ENCODE measurements at regions not wholly inside any gene's neighbourhood (a gene's known extent, or its start where the extent isn't known, plus 50 kb on each side); places are given as distances from the start of the nearest gene placed in this dataset.
"Not testable (repeated sequence)": the region's sequence is repeated elsewhere in the genome, so short reads cannot be mapped to it uniquely, and the experiment has no call there.

- no peak for DNase-seq
Measured at GRCh38 chr1:104488296-104489015, 738.8 kb downstream of the AMY1C start.

DNA sequence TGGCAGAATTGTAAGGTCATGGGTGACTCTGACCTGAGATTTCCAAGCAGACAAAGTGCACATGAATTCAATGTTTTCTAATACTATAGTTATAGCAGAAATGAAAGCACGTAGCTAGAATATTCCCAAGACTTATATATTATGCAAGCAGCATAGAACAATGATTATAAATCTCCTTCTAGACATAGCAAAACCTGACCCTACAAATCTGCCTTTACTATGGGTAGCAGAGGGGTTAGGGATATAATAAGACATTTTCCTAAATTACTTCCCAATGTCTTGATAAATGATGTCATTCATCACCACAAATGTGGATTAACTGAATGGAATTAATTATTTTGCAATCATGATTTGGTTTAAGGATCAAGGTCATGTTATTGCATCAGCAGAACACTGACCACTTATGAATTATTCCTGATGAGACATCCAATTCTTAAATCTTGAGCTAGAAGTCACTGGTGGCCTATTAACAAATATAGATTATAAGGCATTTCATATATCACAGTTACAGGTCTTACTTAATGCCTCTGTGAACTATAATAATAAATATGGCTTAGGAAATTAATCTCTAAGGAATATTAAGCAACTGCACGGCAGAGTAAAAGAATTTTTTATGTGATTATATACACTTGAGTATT lies 776.6 kb downstream of the AMY1C start:
- DNase-seq, result no peak

- DNase-seq, result no peak
Measured at GRCh38 chr1:104531990-104532389, 782.3 kb downstream of the AMY1C start.

DNA sequence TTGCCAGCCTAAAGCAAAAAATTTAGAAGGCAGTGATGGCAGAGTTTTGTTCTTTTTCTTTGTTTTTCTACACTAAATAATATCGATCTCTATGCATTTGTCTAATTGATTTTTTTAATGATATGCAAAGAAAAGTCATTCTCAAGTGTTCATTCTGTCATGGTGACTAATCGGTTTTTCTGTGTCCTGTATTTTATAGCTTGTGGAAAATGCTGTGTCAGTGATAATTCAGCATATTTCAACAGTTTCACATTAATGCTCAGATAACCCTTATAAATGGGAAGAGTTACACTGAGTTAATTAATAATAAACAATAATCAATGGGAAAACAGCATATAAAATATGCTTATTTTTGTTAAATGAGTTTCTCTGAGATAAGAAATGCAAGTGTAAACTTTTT lies 824.9 kb downstream of the AMY1C start:
- DNase-seq, result no peak

DNA sequence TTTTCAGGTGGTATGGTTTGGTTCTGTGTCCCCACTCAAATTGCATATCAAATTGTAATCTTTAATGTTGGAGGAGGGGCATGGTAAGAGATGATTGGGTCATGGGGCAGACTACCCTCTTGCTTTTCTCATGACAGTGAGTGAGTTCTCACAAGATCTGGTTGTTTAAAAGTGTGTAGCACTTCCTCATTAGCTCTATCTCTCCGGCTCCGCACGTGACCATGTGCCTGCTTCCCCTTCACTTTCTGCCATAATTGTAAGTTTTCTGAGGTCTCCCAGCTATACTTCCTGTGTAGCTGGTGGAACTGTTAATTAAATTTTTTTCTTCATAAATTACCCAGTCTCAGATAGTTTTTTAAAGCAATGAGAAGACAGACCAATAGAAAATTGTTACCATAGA lies 843.2 kb downstream of the AMY1C start:
- DNase-seq, result no peak

- DNase-seq, result no peak
Measured at GRCh38 chr1:104593413-104594187, 843.9 kb downstream of the AMY1C start.

DNA sequence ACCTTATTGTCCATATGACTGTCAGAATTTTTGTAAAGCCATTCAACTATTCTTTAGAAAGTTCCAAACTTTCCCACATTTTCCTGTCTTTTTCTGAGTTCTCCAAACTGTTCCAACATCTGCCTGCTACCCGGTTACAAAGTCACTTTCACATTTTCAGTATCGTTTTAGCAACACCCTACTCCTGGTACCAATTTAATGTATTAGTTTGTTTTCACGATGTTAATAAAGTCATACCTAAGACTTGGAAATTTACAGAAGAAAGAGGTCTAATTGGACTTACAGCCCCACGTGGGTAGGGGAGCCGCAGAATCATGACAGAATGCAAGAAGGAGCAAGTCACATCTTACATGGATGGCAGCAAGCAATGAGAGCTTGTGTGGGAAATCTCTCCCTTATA lies 867.8 kb downstream of the AMY1C start:
- DNase-seq, result no peak

GRCh38 chr1:104621221-104621620 lies 871.5 kb downstream of the AMY1C start:
- no peak for DNase-seq

- no peak for DNase-seq
Measured at GRCh38 chr1:104624538-104624937, 874.8 kb downstream of the AMY1C start.

- DNase-seq, result no peak
Measured at GRCh38 chr1:104629589-104629988, 879.9 kb downstream of the AMY1C start.

- no peak for DNase-seq
Measured at GRCh38 chr1:104630567-104631149, 881.0 kb downstream of the AMY1C start.

DNA sequence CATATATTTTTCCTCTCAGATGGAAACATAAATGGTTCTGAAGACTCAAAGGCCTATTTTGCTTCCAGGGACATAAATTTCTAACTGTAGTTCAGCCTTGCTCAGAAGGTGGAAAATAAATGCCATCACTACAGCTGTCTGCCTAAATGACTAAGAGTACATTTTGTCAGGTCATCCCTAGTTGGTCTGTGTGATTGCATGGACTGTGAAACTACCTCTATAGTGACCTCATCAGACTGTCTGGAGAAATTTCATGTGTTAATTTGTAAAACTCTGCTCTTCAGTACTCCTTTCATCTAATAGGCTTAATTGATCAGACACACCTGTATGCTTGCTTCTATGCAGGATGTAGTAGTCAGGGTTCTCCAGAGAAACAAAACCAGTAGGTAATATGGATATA lies 886.9 kb downstream of the AMY1C start:
- DNase-seq, result no peak

GRCh38 chr1:104646233-104646632 lies 896.5 kb downstream of the AMY1C start:
- DNase-seq, result no peak

GRCh38 chr1:104648269-104648691 lies 898.6 kb downstream of the AMY1C start:
- DNase-seq, result peak; percentile 2

DNA sequence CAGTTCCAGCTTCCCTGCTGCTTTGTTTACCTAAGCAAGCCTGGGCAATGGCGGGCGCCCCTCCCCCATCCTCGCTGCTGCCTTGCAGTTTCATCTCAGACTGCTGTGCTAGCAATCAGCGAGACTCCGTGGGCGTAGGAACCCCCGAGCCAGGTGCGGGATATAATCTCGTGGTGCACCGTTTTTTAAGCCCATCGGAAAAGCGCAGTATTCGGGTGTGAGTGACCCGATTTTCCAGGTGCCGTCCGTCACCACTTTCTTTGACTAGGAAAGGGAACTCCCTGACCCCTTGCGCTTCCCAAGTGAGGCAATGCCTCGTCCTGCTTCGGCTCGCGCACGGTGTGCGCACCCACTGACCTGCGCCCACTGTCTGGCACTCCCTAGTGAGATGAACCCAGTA lies 914.7 kb downstream of the AMY1C start:
- DNase-seq, result not testable (repeated sequence)

DNA sequence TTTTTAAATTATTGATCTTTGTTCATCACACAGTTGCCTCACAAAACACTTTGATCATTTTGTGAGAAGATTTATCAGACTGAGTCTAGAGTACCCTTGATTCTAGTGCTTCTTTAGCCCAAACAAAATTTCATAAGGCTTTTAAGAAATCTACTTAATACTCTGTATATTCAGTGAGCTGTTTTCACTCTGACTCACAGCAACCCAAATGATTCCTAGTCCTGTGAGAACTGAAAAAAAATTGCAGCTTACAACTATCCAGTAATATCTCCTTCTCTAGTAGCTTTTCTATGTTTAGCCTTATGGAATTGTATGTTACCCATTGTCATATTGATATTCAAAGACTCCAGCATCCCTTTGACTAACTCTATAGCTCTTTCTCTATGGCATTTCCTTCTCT lies 915.6 kb downstream of the AMY1C start:
- no peak for DNase-seq

- no peak for DNase-seq
Measured at GRCh38 chr1:104671684-104672353, 922.1 kb downstream of the AMY1C start.

GRCh38 chr1:104699433-104699832 lies 949.7 kb downstream of the AMY1C start:
- no peak for DNase-seq

DNA sequence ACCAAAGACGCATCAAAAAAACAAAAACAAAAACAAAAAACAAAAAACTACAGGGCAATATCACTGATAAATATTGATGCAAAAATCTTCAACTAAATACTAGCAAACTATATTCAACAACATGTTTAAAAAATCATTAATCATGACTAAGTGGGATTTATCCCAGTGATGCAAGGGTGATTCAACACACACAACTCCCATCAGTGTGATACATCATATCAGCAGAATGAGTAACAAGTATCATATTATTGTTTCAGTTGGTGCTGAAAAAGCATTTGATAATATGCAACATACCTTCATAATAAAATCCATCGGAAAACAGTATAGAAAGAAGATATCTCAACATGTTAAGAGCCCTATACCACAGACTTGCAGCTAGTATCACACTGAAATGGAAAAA lies 953.0 kb downstream of the AMY1C start:
- DNase-seq, result no peak

GRCh38 chr1:104706631-104707147 lies 957.0 kb downstream of the AMY1C start:
- no peak for DNase-seq

DNA sequence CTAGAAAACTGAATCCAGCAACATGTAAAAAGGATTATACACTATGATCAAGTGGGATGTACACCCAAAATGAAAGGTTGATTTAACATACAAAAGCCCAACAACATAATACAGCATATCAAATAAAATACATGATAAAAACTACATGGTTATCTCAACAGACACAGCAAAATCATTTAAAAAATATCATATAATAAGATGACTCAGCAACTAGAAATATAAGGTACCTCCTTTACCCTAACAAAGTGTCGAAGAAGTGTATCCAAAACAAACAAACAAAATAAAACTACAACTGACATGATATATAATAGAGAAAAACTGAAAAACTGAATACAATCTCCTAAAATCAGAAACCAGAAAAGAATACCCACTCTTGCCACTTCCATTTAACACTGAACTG lies 969.1 kb downstream of the AMY1C start:
- DNase-seq, result no peak

DNA sequence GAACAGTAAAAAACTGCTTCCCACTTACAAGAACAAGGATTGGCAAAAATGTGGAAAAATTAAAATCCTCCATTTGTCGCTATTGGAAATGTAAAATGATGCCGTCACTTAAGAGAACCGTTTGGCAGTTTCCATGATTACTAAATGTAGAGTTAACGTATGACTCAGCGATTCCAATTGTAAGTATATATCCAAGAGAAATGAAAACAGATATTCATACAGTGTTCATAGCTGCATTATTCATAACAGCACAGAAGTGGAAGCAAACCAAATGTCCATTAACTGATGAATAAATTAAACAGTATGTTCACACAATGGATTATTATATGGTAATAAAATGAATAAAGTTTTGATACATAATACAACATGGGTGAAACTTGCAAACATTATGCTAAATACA lies 971.0 kb downstream of the AMY1C start:
- no peak for DNase-seq

- no peak for DNase-seq
Measured at GRCh38 chr1:104726917-104727316, 977.2 kb downstream of the AMY1C start.

All from midbrain (tissue), 1 donor.